H1 (cell line): ENCODE measurements at regions not wholly inside any gene's neighbourhood (a gene's known extent, or its start where the extent isn't known, plus 50 kb on each side); places are given as distances from the start of the nearest gene placed in this dataset.

Experiments
- ASH2L ChIP-seq: fragments of 200-600, 300-600 bp; sonication (generic); IDR thresholded peaks from one replicate; pipeline ENCODE4 v1.7.1; 2017; ENCODE audit warnings: low read length
- CTCF ChIP-seq, 3 experiments: IDR thresholded peaks; 1 replicate in 2 of 3; 2 replicates in 1 of 3; pipeline versions ENCODE4 v1.5.1 to v1.6.1; 2011; ENCODE audit warnings: low read length in 3 of 3, mild to moderate bottlenecking in 3 of 3, inconsistent platforms in 2 of 3, low read depth in 1 of 3, moderate library complexity in 1 of 3; ENCODE audit not compliant: insufficient read depth in 1 of 3; ENCODE audit errors: control extremely low read depth in 1 of 3
- MAX ChIP-seq: IDR thresholded peaks from 2 replicates; pipeline ENCODE4 v1.6.1; 2012; ENCODE audit warnings: inconsistent platforms
- RBBP5 ChIP-seq: IDR thresholded peaks from 2 replicates; pipeline ENCODE4 v1.7.1; 2012; ENCODE audit warnings: low read depth, mild to moderate bottlenecking, inconsistent platforms, low read length, moderate library complexity, borderline replicate concordance

- TF ChIP-seq MAX, result no peak
- TF ChIP-seq CTCF (IDR thresholded peaks at IDR 0.05; ENCODE audit: control extremely low read depth in 1 of 3, insufficient read depth in 1 of 3, low read depth in 1 of 3, low read length in 3 of 3), result no peak
- no peak for TF ChIP-seq RBBP5
- no peak for TF ChIP-seq ASH2L
- TF ChIP-seq, all 59 proteins: peak for 0
Measured at GRCh38 chr18:26667046-26667445, 118.7 kb upstream of the KCTD1 start (continued).
